Glomerular visceral epithelial cell (primary cell): ENCODE measurements at regions not wholly inside any gene's neighbourhood (a gene's known extent, or its start where the extent isn't known, plus 50 kb on each side); places are given as distances from the start of the nearest gene placed in this dataset.
"Not testable (repeated sequence)": the region's sequence is repeated elsewhere in the genome, so short reads cannot be mapped to it uniquely, and the experiment has no call there.

ENCODE experiments used
- DNase-seq: peaks from one replicate; pipeline ENCODE4 v3.0.0-alpha.2; 2016; ENCODE audit errors: extremely low spot score

DNA sequence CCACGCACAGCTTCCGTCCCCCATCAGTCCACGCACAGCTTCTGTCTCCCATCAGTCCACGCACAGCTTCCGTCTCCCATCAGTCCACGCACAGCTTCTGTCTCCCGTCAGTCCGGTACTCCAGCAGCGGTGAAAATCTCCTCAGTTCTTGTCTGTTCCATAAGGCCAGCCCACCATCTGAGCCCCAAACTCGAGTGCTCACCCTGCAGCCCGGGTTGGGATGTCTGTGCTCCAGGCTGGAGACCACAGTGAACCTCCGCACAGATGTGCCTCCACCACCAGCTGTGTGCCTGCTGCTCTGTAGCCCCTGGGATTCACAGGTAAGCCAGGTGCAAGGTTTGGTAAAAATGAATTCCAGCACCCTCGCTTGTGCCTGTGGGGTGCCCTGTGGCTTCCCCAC lies 258.6 kb downstream of the NPHP4 start:
- no peak for DNase-seq

GRCh38 chr1:5731110-5731423 lies 261.2 kb downstream of the NPHP4 start:
- no peak for DNase-seq

- DNase-seq = no peak
Measured at GRCh38 chr1:5730272-5731109, 261.7 kb downstream of the NPHP4 start.

DNA sequence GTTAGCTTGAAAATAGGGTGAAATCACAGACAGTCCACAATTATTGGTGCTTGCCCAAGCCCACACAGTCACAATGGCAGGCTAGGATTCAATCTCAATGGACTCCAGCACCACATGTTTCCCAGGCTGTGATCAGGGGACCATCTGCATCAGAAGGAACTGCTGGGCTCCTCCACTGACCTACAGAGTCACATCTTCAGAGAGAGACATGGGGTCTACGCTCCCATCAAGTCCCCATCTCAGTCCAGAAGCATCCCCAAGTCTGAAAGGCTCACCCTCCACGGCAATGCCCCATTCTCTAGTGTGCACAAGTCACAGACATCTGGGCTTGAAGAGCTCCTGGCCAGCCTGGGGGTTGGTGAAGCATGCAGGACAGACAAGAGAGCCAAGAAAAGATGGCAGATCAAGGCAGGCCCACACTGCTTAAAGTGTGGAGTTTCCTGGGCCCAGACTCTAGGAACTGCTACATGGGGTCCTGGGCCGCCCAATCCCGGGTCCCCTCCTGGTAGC lies 262.5 kb downstream of the NPHP4 start:
- no peak for DNase-seq

DNA sequence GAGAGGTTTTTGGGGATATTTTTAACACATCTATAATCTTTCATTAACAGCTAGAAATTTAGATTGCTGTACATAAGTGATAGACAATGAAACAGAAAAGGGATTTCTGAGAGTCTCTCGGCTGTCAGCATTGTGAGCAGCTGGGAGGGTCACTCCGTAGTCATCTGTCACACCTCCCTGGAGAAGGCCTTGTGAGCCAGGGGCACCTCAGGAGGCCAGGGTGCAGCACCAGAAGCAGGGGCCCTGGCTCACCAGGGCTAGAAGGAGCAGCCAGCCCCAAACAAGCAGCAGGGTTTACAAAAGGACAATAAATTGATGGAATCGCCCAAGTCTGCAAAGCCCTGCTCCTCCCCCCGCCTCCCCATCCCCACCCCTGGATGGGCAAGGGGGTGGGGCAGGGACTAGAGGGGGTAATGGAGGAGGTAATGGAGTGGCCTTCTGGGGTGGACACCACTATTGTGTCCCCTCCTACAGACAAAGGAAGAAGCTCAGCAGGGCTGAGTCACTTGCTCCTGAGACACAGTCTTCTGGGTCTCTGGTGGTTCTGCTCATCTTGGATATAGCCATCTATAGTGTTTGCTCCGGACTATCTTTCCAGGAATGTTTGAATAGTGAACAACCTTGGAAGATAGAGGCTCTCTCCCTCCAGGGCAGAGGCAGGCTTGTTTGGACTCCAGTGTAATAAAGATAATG lies 263.4 kb downstream of the NPHP4 start:
- no peak for DNase-seq

DNA sequence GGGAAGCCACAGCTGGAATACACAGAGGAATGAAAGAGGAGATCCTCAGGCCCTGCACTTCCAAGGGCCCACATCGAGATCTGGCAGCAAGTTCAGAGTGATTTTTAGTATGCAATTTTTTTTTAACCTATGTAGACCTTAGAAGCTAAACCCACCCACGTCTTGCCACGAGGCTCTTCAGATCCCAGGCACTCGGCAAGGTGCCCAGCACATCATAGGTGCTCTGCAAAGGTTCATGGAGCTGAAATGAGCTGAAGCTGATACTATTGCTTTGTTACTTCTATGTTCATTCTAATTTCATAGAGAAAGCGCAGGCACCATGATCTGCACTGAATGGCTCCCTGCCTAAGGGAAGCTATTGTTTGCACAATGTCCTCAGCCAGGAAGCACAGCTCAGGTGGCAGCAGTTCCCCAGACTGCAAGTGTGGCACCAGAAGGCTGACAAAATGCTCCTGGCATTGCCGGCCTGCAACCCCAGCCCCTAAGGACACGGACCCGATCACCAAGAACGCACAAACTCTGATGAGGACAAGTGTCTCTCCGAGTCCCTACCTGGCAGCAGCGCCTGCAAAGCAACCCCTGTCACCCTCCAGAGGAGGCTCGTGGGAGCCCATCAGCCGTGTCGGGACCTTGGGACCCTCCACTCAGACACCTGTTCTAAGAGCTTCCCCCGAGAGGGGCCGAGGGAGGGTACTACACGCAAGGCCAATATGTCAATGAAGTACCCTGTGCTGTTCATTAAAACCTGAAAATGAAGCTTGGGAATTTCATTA lies 264.2 kb downstream of the NPHP4 start:
- no peak for DNase-seq

GRCh38 chr1:5727191-5727590 lies 265.0 kb downstream of the NPHP4 start:
- no peak for DNase-seq

GRCh38 chr1:5726586-5727184 lies 265.5 kb downstream of the NPHP4 start:
- not testable (repeated sequence) for DNase-seq

GRCh38 chr1:5725855-5726585 lies 266.2 kb downstream of the NPHP4 start:
- no peak for DNase-seq

DNA sequence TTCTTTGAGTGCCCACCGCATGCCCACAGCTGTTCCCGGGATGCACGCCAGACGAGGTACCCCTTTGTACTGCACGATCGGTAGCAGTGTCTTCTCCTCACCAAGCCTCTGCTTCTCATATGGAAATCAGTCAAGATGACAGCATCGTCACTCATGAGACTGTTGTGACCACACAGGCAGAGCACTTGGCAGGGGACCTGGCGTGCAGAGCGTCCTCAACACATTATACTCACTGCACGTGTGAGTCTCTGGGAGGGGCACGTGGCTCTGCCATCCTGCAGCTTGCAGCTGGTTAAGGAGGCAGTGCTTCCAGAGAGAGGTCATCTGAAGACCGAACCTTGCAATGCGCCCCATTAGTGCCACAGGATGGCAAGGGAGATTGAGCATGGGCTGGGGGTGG lies 266.8 kb downstream of the NPHP4 start:
- DNase-seq = no peak

- DNase-seq = no peak
Measured at GRCh38 chr1:5724847-5725246, 267.4 kb downstream of the NPHP4 start.

DNA sequence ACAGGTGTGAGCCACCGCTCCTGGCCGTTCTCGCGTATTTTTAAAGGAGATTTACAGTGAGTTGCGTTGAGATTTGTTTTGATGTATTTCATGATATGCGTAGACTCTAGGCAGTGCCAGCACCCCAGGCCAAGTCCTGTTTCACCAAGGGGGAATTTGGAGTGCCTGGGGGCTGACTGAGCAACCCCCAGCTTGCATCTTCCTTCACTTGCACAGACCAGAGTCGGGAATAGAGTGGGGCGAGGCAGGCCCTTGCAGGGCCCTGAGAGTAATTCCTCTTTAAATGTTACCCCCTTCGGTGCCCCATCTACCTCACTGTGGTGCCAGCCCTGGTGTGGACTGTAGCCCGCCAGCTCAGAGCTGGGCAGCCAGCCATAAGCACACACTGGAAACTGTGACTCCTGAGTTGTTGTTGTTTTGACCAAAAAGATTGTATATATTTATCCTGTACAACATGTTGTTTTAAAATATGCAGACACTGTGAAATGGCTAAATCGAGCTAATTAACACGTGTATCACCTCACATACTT lies 269.5 kb downstream of the NPHP4 start:
- no peak for DNase-seq

GRCh38 chr1:5721634-5722215 lies 270.5 kb downstream of the NPHP4 start:
- no peak for DNase-seq

GRCh38 chr1:5720936-5721335 lies 271.3 kb downstream of the NPHP4 start:
- DNase-seq = no peak

DNA sequence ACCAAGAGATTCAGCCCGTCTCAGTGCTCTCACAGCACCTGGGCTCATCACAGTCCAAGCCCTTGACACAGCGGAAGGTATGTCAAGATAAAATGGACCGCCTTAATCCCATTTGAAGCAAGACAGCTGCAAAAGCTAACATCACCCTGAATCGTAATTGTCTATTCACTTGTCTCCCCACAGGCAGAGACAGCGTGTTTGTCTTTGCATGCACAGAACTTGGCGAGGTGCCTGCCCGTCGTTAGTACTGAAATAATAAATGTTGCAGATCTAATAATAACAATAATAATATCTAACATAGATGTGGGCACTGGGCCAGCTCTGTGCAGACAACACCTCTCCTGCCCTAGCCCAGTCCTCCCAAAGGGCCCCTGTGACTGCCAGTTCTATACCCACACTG lies 271.7 kb downstream of the NPHP4 start:
- no peak for DNase-seq

- DNase-seq = no peak
Measured at GRCh38 chr1:5720045-5720444, 272.2 kb downstream of the NPHP4 start.

GRCh38 chr1:5718831-5719632 lies 273.2 kb downstream of the NPHP4 start:
- no peak for DNase-seq

DNA sequence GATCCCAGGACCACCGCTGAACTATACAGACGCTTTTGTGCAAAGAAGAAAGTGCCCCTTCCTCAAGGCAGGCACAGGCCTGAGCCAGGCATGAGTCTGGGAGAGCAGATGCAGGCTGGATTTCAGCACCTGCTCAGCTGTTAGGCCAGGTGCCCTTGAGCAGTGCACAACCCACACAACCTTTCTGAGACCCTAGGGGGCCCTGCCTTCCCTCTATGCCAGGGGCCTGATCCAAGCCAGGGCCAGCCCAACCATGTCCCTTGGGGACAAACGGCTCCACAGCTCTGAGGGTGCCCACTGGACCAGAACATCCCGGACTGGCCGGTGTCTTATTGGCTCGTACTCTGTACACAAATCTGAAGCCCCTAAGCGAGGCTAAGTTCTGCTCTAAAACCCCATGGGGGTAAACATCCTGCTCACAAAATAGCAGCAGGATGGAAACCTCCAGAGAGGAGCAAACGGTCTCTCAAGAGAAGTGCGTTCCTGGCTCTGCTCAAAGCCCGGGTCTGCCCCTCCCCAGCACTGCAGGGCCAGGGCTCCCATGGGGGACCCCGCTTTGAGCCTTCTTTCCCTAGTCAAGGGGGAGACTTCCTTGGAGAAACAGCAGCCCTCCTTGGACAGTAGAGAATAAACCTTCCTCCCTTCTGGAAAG lies 275.1 kb downstream of the NPHP4 start:
- DNase-seq = no peak

DNA sequence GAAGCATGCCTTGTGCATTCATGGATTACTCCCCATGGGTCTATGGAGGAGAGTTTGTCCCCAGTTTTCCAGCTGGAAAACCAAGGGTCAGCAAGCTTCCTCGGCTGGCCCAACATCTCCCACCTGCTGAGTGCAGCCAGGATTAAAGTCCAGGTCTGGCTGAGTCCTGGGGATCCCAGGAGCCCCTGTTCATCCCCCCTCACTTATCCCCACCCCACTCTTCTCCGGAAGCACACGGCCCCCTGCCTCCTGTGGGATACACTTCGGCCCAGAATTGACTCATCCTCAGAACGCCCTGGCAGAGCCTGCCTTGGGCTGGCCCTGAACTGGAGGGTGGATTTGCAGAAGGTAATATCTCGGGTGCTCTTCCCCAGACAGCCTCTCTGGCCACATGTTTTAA lies 276.1 kb downstream of the NPHP4 start:
- no peak for DNase-seq
